WTC11 (cell line): ENCODE measurements at regions not wholly inside any gene's neighbourhood (a gene's known extent, or its start where the extent isn't known, plus 50 kb on each side); places are given as distances from the start of the nearest gene placed in this dataset.

ENCODE experiments used
- CDX4 ChIP-seq: fragments of 250-450 bp; sonication (Bioruptor Pico); IDR thresholded peaks from 2 replicates; pipeline ENCODE4 v1.9.0; 2021; ENCODE audit warnings: moderate library complexity, mild to moderate bottlenecking, inconsistent platforms, borderline replicate concordance
- CTCF ChIP-seq: fragments of 200-600 bp; IDR thresholded peaks from 2 replicates; pipeline ENCODE4 v1.8.0; 2022; ENCODE audit warnings: antibody characterized with exemption
- ELF4 ChIP-seq: sonication (generic); formaldehyde crosslinking; IDR thresholded peaks from 2 replicates; pipeline ENCODE4 v1.8.1; 2022; ENCODE audit warnings: low read depth, mild to moderate bottlenecking, moderate library complexity, missing genetic modification reagents
- ETV6 ChIP-seq: sonication (generic); formaldehyde crosslinking; IDR thresholded peaks from 2 replicates; pipeline ENCODE4 v1.8.1; 2022; ENCODE audit warnings: mild to moderate bottlenecking, missing genetic modification reagents
- KAT7 ChIP-seq: sonication (generic); formaldehyde crosslinking; IDR thresholded peaks from 2 replicates; pipeline ENCODE4 v1.8.1; 2023; ENCODE audit warnings: missing genetic modification reagents, mild to moderate bottlenecking, borderline replicate concordance
- MAX ChIP-seq: sonication (generic); formaldehyde crosslinking; IDR thresholded peaks from 2 replicates; pipeline ENCODE4 v1.8.0; 2022; ENCODE audit warnings: mild to moderate bottlenecking, missing genetic modification reagents
- MYBL2 ChIP-seq: sonication (generic); formaldehyde crosslinking; IDR thresholded peaks from 2 replicates; pipeline ENCODE4 v1.8.1; 2023; ENCODE audit warnings: mild to moderate bottlenecking, moderate library complexity, missing genetic modification reagents
- NFE2L1 ChIP-seq: sonication (generic); formaldehyde crosslinking; IDR thresholded peaks from 2 replicates; pipeline ENCODE4 v1.8.1; 2023; ENCODE audit warnings: missing genetic modification reagents
- NR2C2 ChIP-seq: sonication (generic); formaldehyde crosslinking; IDR thresholded peaks from 2 replicates; pipeline ENCODE4 v1.8.0; 2022; ENCODE audit warnings: mild to moderate bottlenecking, missing genetic modification reagents
- RELA ChIP-seq: sonication (generic); formaldehyde crosslinking; IDR thresholded peaks from 2 replicates; pipeline ENCODE4 v1.8.1; 2022; ENCODE audit warnings: missing genetic modification reagents, mild to moderate bottlenecking, borderline replicate concordance
- STAT6 ChIP-seq: sonication (generic); formaldehyde crosslinking; conservative IDR thresholded peaks from 2 replicates; pipeline ENCODE4 v1.8.1; 2023; ENCODE audit warnings: mild to moderate bottlenecking, low read depth, missing genetic modification reagents, moderate library complexity
- ZBTB21 ChIP-seq: sonication (generic); formaldehyde crosslinking; IDR thresholded peaks from 2 replicates; pipeline ENCODE4 v1.8.1; 2023; ENCODE audit warnings: mild to moderate bottlenecking, missing genetic modification reagents, borderline replicate concordance

GRCh38 chr20:55135923-55136322 lies 660.5 kb downstream of the DOK5 start:
- TF ChIP-seq KAT7 (no peak), CTCF (no peak), ELF4 (CRISPR knock-in tag) (no peak), MAX (CRISPR knock-in tag) (no peak), CDX4 (no peak), RELA (CRISPR knock-in tag) (no peak), NFE2L1 (CRISPR knock-in tag) (no peak), ZBTB21 (CRISPR knock-in tag) (no peak), ETV6 (CRISPR knock-in tag) (no peak), MYBL2 (no peak), STAT6 (CRISPR knock-in tag) (no peak), NR2C2 (CRISPR knock-in tag) (no peak)
